SKM-1 (cell line): ENCODE measurements at regions not wholly inside any gene's neighbourhood (a gene's known extent, or its start where the extent isn't known, plus 50 kb on each side); places are given as distances from the start of the nearest gene placed in this dataset.

Experiments
- DNase-seq: peaks from one replicate; lab custom pipeline; 2025; ENCODE audit not compliant: unreplicated experiment; lab: John Stamatoyannopoulos, UW

DNA sequence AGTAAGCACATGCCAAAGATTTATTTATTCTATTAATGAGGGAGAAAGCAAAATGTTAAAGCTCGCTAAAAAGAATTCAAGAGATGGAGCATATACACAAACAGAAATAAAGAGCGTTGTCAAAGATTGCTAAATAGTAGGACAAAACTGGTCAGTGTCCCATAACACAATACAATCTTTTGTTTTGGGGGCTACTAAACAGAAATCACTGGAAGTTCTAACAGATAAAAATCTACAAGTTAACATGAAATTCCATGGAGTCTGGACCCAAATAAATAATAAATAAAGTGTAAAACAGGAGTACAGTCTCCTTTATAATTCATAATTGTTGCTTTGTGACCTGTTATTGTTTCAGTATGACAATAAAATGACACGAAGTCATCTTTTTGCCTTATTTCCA is 115.2 kb upstream of the CNTNAP4 start:
- DNase-seq: no peak

DNA sequence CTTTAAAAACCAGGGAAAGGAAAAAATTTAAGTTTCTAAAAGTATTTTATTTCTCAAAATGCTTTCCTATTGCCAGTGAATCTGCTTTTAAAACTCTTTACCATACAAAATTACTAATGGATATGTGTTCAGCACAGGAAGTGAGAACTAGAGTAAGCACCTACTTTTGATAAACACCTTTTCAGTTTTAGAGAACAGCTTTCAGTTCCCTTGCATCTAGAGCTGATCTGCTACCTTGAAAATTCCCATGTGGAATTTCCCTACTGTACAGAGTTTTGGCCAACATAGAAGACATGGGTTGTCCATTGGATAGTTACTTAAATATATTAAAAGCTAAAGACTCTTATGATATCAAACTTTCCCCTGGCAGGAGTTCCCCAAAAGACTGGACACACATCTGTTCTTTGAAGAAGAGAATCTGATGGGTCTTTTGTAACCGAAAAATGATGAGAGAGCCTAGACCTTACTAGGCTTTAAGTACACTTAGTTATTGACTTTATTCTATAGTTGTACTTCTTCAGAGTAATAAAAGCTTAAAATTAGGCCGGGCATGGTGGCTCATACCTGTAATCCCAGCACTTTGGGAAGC is 112.1 kb upstream of the CNTNAP4 start:
- no peak for DNase-seq

DNA sequence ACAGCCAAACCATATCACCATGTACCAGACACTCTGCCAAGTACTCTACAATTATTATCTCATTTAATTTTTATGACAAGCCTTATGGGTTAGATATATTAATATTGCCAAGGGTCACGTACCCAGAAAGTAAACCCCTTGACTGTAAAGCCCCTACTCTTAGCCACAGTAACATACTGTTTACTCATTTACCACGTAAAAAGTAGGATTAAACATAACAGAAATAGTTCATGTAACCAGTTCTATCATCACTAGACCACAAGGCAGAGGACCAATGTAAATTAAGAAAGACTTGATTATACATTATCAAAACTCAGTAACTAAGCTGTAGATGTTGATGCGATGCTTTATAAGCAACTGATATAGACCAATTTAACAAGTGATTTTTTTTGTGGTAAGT is 101.5 kb upstream of the CNTNAP4 start:
- DNase-seq: no peak

DNA sequence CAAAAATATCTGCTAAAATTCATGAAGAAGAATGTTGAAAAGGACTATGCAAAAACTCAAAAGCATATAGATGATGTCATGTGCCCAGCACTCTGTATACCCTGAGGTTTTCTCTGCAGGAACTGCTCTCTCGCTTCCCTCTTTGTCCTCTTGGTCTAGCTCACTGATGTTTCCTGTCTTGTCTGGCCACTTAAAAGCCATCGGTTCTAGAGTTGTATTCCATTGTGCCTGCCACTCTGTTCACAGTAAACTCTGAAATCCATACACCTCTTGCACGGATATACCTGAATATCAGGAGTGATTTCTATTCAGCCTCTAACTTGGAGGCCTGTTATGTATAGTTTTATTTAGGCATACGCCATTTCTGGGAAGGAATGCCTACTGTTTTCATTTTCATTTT is 101.0 kb upstream of the CNTNAP4 start:
- no peak for DNase-seq

DNA sequence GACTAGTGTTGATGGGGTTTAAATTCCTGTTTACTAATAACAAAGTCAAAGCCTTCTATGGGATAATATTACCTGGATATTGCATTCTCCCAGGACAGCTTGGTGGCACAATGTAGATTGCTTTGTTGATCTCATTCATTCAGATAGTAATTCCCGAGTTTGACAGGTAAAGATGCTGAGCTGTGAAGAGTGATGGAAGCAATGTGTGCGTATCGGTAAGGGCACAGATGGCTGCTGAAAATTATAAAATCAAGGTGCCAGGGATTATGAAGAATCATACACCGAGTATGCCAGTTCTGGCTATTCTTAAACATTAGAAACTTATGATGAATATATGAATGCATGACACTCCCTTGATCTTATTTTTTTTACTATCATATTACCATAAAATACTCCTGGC is 100.6 kb upstream of the CNTNAP4 start:
- DNase-seq: no peak

DNA sequence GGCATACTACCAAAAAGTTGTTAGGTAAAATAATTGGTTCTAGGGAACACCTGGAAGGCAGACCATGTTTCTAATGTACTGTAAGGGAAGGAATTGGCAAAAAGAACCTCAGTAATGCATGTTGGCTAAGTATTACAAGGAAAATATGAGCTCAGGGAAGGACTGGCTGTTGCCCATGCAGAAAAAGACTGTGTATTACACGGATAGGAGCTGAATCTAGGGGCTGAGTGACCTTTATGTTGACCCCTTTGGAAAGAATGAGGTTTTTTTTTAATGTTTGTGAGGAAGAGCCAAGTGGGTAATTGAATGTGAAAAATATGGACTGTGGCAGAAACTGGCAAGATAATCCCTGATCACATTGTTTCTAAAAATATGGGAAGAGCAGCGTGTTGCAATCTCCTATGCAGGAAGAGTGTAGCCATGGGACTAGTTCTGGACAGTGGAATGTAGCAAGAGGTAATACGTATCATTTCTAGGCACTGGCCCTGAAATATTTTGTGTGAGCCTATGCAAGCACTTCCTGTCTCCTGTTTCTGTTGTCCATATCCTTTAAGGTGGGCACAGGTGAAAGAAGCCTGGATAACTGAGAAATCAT is 95.1 kb upstream of the CNTNAP4 start:
- no peak for DNase-seq

DNA sequence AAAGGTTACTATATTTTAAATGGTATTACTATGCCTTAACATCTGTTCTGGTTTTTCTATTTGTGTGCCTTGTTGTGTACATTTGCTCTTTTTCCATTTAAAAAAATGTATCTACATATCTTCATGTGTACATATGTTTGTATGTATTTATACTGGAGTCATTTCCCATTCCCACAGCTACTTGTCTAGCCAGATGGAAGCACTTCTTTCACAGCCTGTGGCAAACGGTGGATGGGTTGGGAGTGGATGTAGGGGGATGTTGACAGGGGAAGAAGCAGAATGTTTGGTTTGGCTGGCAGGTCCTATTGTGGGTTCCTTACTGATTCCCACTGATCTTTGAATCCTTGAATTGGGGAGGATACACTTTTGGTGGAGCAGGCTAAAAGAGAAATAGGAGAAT is 93.6 kb upstream of the CNTNAP4 start:
- no peak for DNase-seq

DNA sequence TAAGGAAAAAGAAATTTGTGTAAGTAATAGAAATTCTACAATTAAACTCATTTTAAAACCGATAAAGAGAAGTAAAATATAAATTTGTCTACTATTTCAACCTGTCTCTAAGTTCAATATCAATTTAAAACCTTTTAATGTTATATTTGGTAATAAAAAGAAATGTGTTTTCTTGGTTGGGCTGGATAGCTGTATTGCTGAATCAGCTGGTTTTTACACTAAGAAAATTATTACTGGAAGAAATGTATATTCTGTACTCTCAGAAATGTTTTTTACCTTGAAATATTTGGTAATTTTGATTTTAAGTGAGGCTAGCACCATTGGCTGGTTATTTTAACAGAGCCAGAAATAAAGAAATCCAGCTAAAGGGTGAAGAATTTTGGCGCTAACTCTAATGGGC is 87.1 kb upstream of the CNTNAP4 start:
- no peak for DNase-seq

DNA sequence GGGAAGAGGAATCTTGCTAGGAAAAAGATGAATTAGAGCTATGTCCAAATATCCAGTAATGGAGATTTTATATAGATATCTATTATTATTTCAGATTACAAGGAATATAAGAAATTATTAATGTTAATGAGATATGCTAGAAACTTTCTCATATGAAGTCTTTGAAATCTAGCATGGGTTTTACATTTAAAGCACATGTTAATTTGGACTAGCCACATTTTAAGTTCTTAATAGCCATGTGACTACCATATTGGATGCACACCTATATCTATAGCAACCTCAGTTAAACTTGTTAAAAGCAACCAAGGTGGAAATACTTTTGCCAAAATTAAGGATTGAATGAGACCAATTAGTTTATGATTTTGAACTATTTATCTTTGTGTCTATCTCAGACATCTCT is 86.7 kb upstream of the CNTNAP4 start:
- DNase-seq: no peak

DNA sequence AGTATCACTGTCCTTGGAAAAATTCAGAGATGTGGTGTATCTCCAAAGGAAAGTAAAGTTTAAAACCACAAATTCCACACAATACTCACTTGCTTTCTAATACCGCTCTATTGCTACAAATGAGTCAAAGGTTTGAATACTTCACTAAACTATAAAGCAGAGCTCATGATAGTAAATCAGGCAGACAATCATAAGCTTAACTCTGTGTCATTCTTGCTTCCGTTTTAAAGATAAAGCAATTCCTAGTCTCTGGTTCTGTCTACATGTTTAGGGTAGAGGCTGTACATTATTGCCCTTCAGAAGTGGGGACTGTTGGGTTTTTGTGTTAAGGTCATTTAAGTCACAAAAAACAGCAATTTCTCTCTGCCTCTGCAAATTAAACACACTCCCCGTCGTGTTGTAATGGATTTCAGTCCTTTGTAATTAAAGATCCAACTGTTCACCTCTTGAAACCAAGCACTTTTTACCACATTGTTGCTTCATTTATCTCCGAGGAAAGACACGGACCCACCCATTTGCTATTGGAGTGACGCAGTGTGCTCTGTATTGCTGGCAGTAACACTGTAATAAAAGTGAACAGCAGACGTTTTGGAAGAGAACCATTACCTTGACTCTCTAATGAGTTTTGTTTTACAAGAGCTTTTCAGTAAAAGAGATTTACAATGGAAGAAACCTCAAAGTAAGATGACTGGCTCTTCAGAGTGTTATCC is 83.1 kb upstream of the CNTNAP4 start:
- no peak for DNase-seq

DNA sequence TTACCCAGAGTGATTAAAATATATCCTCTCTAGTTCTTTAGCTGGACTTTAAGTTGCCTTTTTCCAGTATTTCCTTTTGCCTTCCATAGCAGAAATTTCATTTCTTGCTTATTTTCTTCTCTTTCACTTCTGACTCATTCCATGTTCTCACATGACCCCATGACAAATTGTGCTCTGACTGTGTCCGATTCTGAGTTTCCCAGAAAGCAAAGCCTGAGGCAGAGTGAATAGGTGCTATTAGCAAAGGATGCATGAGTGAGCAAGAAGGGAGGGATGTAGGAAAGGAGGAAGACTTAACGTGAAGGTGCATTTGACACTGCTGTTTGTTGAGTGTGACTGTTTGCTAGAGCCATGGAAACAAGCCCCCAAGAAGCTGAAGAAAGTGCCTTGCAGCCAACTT is 82.6 kb upstream of the CNTNAP4 start:
- DNase-seq: no peak

DNA sequence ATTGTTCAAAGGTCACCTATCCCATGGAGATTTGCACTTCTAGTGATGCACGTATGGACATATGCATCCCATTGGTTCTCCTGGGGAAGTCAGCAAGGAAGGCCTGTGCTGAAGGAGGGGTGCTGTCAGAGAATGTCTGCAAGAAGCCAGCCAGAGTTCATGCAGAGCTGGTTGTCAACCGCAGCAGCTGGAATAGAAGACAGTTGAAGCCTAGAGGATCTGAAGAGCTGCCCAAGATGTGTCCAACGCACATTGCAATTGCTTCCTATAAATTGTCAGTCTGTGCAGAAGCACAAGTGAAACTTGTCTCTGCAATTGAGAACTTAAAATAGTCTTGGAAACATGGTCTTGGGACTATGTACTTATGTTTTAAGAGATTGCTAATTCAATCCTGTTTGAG is 82.1 kb upstream of the CNTNAP4 start:
- DNase-seq: no peak

DNA sequence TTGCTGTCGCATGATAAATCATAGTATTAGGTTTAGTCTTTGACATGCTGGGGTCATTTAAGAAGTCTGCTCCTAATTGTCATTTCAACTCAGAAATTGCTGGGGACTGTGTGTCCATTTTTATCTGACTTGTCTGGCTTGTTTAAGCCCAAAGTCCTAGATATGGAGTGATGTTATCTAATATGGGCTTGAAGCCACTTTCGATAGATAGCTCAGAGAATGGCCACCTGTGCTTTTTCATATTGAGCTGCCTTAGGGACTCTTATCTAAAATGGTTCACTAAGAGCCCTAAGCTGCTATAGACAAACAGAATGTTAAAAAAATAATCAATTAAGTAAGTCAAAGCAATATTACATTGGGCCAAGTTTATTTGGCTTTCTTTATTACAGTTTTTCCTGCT is 81.6 kb upstream of the CNTNAP4 start:
- no peak for DNase-seq

DNA sequence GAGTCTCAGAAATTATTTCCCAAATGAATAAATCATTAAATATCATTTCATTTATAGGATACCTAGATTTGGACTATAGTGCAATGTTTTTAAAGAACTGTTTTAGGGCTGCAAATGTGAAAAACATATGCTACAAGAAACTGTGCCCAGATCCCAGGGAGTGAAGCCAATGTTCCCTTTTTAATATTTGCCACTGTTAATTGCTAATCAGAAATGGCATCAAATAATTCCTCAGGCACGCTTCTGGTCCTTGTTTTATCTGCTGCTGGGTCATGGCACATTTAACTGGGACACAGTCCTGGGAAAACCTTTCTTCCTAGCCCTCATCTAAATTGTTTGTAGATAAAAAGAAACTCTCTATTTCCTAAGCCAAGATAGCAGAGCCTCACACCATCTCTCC is 79.3 kb upstream of the CNTNAP4 start:
- no peak for DNase-seq

DNA sequence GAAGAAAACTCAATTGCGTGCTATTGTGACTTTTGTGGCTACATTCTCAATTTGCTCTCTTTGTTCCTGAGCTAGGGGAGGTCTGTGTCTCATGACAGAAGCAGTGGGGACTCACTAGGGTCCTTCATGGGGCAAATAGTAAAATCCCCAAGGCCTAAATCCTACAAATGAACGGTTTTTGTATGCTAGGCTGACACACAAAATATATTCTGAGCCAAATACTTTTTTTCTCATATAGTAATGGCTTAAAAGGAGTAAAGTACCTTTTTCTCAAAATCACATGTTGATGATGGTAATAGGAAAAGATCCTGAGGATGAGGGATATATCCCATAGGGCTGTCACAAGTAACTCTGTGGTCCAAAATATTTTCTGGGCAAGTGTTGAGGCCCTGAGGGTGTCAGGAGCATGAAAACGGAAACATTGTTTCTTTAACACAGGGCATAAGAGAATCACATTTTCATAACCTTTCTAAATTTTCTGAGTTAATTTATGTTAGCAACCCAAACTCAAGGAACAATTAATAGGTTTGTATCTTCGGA is 77.5 kb upstream of the CNTNAP4 start:
- DNase-seq: no peak

DNA sequence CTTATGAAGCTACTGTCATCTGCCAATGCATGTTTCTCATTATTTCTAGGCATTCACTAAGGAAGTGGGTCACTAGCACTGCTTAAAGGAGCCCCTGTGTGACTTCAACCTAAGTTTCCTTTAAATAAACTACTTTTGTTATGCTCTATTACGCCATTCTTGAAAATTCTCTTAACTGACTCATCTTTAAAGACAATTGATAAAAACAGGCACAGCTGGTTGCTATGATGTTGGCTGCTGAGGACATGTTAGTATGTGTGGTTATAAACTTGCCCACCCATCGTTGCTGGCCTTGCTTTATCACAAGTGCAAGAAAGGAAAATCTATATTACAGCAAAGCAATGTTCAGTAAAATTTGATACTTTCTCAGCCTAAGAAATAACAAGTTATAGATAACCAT is 75.8 kb upstream of the CNTNAP4 start:
- no peak for DNase-seq

DNA sequence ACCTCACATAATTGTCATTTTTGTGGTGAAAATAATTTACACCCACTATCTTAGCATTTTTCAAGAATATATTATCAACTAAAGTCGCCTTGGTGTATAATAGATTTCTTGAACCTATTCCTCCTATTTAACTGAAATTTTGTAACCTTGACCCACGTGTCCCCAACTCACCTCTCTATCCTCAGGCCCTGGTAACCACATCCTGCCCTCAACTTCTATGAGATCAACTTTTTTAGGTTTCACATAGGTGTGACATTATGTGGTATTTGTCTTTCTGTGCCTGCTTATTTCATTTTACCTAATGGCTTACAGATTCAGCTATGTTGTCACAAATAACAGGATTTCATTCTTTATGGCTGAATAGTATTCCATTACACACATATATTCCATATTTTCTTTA is 73.0 kb upstream of the CNTNAP4 start:
- no peak for DNase-seq

DNA sequence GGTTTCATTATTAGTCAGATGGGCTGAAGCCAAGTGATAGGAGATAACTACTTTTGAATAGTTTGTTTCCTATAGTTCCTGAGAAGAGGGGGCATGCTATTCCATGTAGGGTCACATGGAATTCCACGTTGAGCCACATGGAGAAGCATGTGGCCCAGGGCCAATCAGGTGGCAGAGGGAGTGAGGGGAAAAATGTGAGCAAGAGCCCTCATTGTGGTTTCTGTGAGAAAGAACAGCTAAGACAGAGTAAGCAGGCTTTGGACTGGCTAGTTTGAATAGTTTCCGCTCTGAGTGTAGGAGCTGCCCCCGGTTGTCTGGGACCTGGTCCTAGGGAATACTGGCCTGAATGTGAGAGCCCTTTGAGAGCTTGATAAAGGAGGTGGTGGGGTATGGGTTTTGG is 69.9 kb upstream of the CNTNAP4 start:
- no peak for DNase-seq

DNA sequence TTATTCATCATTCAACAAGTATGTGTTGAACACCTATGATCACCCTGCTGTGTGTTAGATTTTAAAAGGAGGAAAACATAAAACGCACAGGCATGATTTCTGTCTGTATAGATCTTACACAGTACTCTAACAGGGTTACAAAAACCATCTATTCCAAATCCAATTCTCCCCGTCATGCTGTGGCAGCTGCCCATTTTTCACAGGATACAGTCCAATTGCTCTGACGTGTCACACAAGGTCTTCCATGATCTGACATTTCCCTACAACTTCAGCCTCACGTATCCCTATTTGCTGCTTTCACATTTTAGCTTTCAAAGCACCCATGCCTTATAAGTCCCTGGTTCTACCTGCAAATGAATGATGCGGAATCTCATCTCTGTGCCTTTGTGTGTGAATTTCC is 67.0 kb upstream of the CNTNAP4 start:
- DNase-seq: no peak

DNA sequence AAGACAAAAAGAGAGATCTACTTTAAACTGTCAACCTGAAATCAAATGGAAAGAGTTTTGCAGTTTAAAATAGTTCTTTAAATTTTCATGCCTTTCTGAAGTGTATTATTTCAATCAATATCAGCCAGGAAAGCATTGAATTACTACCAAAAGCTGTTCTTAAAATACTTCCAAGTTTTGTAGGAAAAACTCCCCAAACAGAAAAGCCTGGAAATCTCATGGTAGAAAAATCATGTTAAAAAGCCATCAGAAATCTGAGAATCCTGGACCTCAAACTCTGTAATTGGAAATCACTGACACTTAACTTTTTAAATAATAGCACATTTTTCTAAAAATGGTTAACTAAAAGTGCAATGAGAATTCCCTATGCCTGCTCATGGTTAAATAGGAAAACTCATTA is 63.3 kb upstream of the CNTNAP4 start:
- no peak for DNase-seq

DNA sequence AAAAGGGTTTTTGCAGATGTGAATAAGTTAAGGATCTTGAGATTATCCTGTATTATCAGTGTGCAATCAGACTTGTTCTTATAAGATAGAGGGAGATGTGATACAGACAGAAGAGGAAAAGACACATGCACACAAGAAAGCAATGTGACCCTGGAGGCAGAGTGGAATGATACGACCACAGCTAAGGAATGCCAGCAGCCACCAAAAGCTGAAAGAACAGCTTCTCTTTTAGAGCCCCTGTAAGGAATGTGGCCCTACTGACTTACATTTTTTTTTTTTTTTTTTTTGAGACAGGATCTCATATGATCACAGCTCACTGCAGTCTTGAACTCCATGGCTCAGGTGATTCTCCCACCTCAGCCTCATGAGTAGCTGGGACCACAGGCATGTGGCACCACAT is 62.3 kb upstream of the CNTNAP4 start:
- DNase-seq: no peak

DNA sequence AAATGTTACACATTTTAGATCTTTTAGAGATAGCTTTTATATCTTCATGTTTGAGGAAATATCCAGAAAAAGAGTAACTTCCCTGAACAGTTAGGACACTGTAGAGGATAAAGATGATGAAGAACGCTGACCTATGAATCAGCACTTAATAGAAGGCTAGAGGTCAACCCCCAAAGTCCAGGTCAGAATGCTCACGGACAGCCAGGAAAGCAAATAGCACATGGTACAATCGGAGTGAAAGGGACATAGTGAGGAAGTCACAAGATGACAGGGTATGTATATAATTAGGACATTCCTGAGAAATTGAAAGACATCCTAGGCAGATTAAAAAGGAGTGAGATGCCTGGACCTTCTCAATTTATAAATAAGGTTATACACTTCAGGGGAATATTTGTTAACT is 55.1 kb upstream of the CNTNAP4 start:
- no peak for DNase-seq

DNA sequence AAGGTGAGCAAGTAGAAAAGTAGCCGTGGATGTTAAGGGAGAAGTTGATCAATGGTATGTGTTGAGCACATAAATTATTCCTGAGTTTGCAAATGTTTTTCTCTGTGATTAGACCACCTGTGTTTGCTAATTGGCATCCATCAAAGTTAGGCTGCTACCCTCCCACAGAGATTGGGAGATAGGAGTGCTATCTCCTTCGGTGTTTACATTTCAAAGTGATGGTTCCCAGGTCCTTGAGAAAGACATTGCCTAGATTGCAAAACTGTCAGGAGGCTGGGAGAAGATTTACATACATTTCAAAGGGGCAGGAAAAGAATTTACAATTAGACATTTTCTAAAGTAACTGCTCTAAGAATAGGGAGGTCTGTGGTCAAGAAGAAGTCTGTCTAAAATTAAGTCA is 54.3 kb upstream of the CNTNAP4 start:
- DNase-seq: no peak
